GM18498 (cell line): ENCODE measurements at regions not wholly inside any gene's neighbourhood (a gene's known extent, or its start where the extent isn't known, plus 50 kb on each side); places are given as distances from the start of the nearest gene placed in this dataset.
"Not testable (repeated sequence)": the region's sequence is repeated elsewhere in the genome, so short reads cannot be mapped to it uniquely, and the experiment has no call there.

Experiments used
- ATAC-seq: cut with Tn5 transposase; IDR thresholded peaks from one replicate; pipeline ENCODE4 v1.9.1; 2021; ENCODE audit warnings: mild to moderate bottlenecking, moderate library complexity; ENCODE audit not compliant: unreplicated experiment

- no peak for ATAC-seq
Measured at GRCh38 chr7:96921231-96921630, 84.1 kb upstream of the DLX6 start.

- ATAC-seq = no peak
Measured at GRCh38 chr7:96921771-96922170, 83.6 kb upstream of the DLX6 start.

- ATAC-seq = not testable (repeated sequence)
Measured at GRCh38 chr7:96923345-96923744, 82.0 kb upstream of the DLX6 start.

- no peak for ATAC-seq
Measured at GRCh38 chr7:96927131-96927530, 78.2 kb upstream of the DLX6 start.

- ATAC-seq = no peak
Measured at GRCh38 chr7:96928965-96929364, 76.4 kb upstream of the DLX6 start.

GRCh38 chr7:96931891-96932290, 73.5 kb upstream of the DLX6 start:
- no peak for ATAC-seq

GRCh38 chr7:96933067-96933645, 72.2 kb upstream of the DLX6 start:
- no peak for ATAC-seq

- no peak for ATAC-seq
Measured at GRCh38 chr7:96936621-96937020, 68.7 kb upstream of the DLX6 start.

- ATAC-seq = no peak
Measured at GRCh38 chr7:96942112-96942511, 63.2 kb upstream of the DLX6 start.

- ATAC-seq = no peak
Measured at GRCh38 chr7:96949766-96950165, 55.6 kb upstream of the DLX6 start.

- no peak for ATAC-seq
Measured at GRCh38 chr7:96952974-96953391, 52.4 kb upstream of the DLX6 start.

GRCh38 chr7:96953676-96954513, 51.5 kb upstream of the DLX6 start:
- no peak for ATAC-seq
